Colonic mucosa (tissue), 4 donors: ENCODE measurements at regions not wholly inside any gene's neighbourhood (a gene's known extent, or its start where the extent isn't known, plus 50 kb on each side); places are given as distances from the start of the nearest gene placed in this dataset.

Source experiments
- DNase-seq: peaks from one replicate; pipeline ENCODE4 v3.0.0-alpha.2; 2020
- H3K27ac ChIP-seq: fragments of 200-600 bp; one replicate; pipeline ENCODE4 v1.8.0; 2021
- H3K27me3 ChIP-seq: fragments of 200-600 bp; one replicate; pipeline ENCODE4 v1.8.0; 2021
- H3K36me3 ChIP-seq: fragments of 200-600 bp; one replicate; pipeline ENCODE4 v1.8.0; 2021
- H3K4me1 ChIP-seq: fragments of 200-600 bp; one replicate; pipeline ENCODE4 v1.8.0; 2021; ENCODE audit warnings: mild to moderate bottlenecking
- H3K4me3 ChIP-seq: fragments of 200-600 bp; one replicate; pipeline ENCODE4 v1.8.0; 2021
- H3K9ac ChIP-seq, 2 donors: one replicate each; pipeline ENCODE4 v1.7.0; 2013; ENCODE audit warnings: control low read depth in 2 of 2, low read depth in 2 of 2, low read length in 2 of 2
- H3K9me3 ChIP-seq: fragments of 200-600 bp; one replicate; pipeline ENCODE4 v1.8.0; 2021
- CTCF ChIP-seq: fragments of 200-600 bp; IDR thresholded peaks from one replicate; pipeline ENCODE4 v1.8.0; 2022; ENCODE audit warnings: antibody characterized with exemption, mild to moderate bottlenecking
- intact Hi-C: fragments of 100-400 bp; cut with DNase I; formaldehyde crosslinking; loops from one replicate; pipeline ENCODE4 v1.14.1; 2022
- donor health status: healthy.
- donor health status: DM: no; HTN: no; CAD: no.
- donor health status: DM: no; HTN: no; CAD: no.

- no peak for DNase-seq
- no peak overlapping the region for H3K9ac ChIP-seq
- TF ChIP-seq CTCF = no peak
These were observed 481.9 kb downstream of the METTL4 start for GRCh38 chr18:2089396-2089795.

GRCh38 chr18:2091937-2092336, 479.4 kb downstream of the METTL4 start:
- Histone ChIP-seq H3K4me3 (no peak overlapping the region), H3K27me3 (no peaks in the 10 kb centered on the region), H3K9me3 (no peaks in the 10 kb centered on the region), H3K36me3 (no peaks in the 10 kb centered on the region), H3K9ac (no peak overlapping the region), H3K27ac (no peak overlapping the region), H3K4me1 (no peaks in the 10 kb centered on the region)
- no peak for DNase-seq
- intact Hi-C loops = no loop called here
- no peak for TF ChIP-seq CTCF

More at GRCh38 chr18:2089396-2089795, 481.9 kb downstream of the METTL4 start:
- no peak overlapping the region for H3K27ac ChIP-seq
- H3K36me3 ChIP-seq = no peaks in the 10 kb centered on the region
- H3K27me3 ChIP-seq = no peaks in the 10 kb centered on the region
- no peaks in the 10 kb centered on the region for H3K9me3 ChIP-seq
- H3K4me1 ChIP-seq = no peaks in the 10 kb centered on the region
- no peak overlapping the region for H3K4me3 ChIP-seq
- intact Hi-C loops = no loop called here

GRCh38 chr18:2096551-2096950, 474.8 kb downstream of the METTL4 start:
- Histone ChIP-seq H3K9ac (no peak overlapping the region), H3K27ac (no peak overlapping the region), H3K36me3 (no peaks in the 10 kb centered on the region), H3K9me3 (no peaks in the 10 kb centered on the region), H3K27me3 (no peaks in the 10 kb centered on the region), H3K4me1 (no peaks in the 10 kb centered on the region), H3K4me3 (no peak overlapping the region)
- no peak for TF ChIP-seq CTCF
- intact Hi-C loops = no loop called here
- no peak for DNase-seq

- intact Hi-C loops = no loop called here
- no peak for DNase-seq
These were observed 470.6 kb downstream of the METTL4 start for GRCh38 chr18:2100694-2101213.

GRCh38 chr18:2102022-2102421, 469.3 kb downstream of the METTL4 start:
- Histone ChIP-seq H3K9ac (no peak overlapping the region), H3K27ac (no peak overlapping the region), H3K9me3 (no peaks in the 10 kb centered on the region), H3K4me1 (no peaks in the 10 kb centered on the region), H3K36me3 (no peaks in the 10 kb centered on the region), H3K27me3 (no peaks in the 10 kb centered on the region), H3K4me3 (no peak overlapping the region)
- intact Hi-C loops = no loop called here
- TF ChIP-seq CTCF = no peak
- no peak for DNase-seq

More at GRCh38 chr18:2100694-2101213, 470.6 kb downstream of the METTL4 start:
- no peak overlapping the region for H3K9ac ChIP-seq
- no peak overlapping the region for H3K4me3 ChIP-seq
- H3K4me1 ChIP-seq = no peaks in the 10 kb centered on the region
- no peaks in the 10 kb centered on the region for H3K36me3 ChIP-seq
- no peak for TF ChIP-seq CTCF
- no peaks in the 10 kb centered on the region for H3K27me3 ChIP-seq
- no peaks in the 10 kb centered on the region for H3K9me3 ChIP-seq
- no peak overlapping the region for H3K27ac ChIP-seq
